Endodermal cell (in vitro differentiated cells): ENCODE measurements at regions not wholly inside any gene's neighbourhood (a gene's known extent, or its start where the extent isn't known, plus 50 kb on each side); places are given as distances from the start of the nearest gene placed in this dataset.

Experiments used
- DNase-seq: peaks from one replicate; pipeline ENCODE4 v3.0.0-alpha.2; 2017
- H3K27ac ChIP-seq: 2 replicates; pipeline ENCODE4 v1.5.1; 2013; ENCODE audit warnings: mild to moderate bottlenecking, low read depth, low read length, moderate library complexity
- H3K27me3 ChIP-seq: 2 replicates; pipeline ENCODE4 v1.6.1; 2013; ENCODE audit warnings: mild to moderate bottlenecking, low read length, moderate library complexity; ENCODE audit not compliant: insufficient read depth, control insufficient read depth, poor library complexity, severe bottlenecking
- H3K36me3 ChIP-seq: 2 replicates; pipeline ENCODE4 v1.7.0; 2013; ENCODE audit warnings: mild to moderate bottlenecking, low read length, moderate library complexity; ENCODE audit not compliant: control insufficient read depth, insufficient read depth
- H3K4me1 ChIP-seq: one replicate; pipeline ENCODE4 v1.7.0; 2013; ENCODE audit warnings: low read length; ENCODE audit not compliant: control insufficient read depth, insufficient read depth
- H3K4me3 ChIP-seq: 2 replicates; pipeline ENCODE4 v1.5.1; 2013; ENCODE audit warnings: mild to moderate bottlenecking, low read length, moderate library complexity
- H3K9ac ChIP-seq: 2 replicates; pipeline ENCODE4 v1.6.1; 2013; ENCODE audit warnings: mild to moderate bottlenecking, low read length, moderate library complexity; ENCODE audit not compliant: poor library complexity, severe bottlenecking; ENCODE audit errors: extremely low read depth
- H3K9me3 ChIP-seq: 2 replicates; pipeline ENCODE4 v1.6.1; 2013; ENCODE audit warnings: mild to moderate bottlenecking, low read length, moderate library complexity; ENCODE audit not compliant: control insufficient read depth
- H3K27ac Mint-ChIP-seq: 2 replicates; pipeline ENCODE4 v1.8.0; 2020; ENCODE audit warnings: mixed read lengths
- H3K27me3 Mint-ChIP-seq: 2 replicates; pipeline ENCODE4 v1.8.0; 2021; ENCODE audit warnings: mild to moderate bottlenecking, mixed read lengths; ENCODE audit not compliant: insufficient read depth
- H3K36me3 Mint-ChIP-seq: 2 replicates; pipeline ENCODE4 v1.8.0; 2020; ENCODE audit warnings: low read depth, mixed read lengths
- H3K4me1 Mint-ChIP-seq: 2 replicates; pipeline ENCODE4 v1.8.0; 2020; ENCODE audit warnings: mixed read lengths
- H3K4me3 Mint-ChIP-seq: 2 replicates; pipeline ENCODE4 v1.8.0; 2020; ENCODE audit warnings: mild to moderate bottlenecking, moderate library complexity, mixed read lengths
- H3K9me3 Mint-ChIP-seq: 2 replicates; pipeline ENCODE4 v1.8.0; 2020; ENCODE audit warnings: mild to moderate bottlenecking, mixed read lengths
- CTCF ChIP-seq: fragments of 200-600 bp; sonication (generic); conservative IDR thresholded peaks from 2 replicates; pipeline ENCODE4 v1.5.0; 2021; ENCODE audit warnings: antibody characterized with exemption, mild to moderate bottlenecking
- WGBS, 2 experiments: methylation state at CpG; one replicate each; pipeline versions ENCODE4 v1.1.5 to v1.1.7; 2013; ENCODE audit warnings: missing lambda C conversion rate in 2 of 2, mixed read lengths in 1 of 2; ENCODE audit not compliant: insufficient coverage in 1 of 2, insufficient read length in 1 of 2; 5-methylcytosine and 5-hydroxymethylcytosine counted together

GRCh38 chr18:42689310-42689709 is 426.2 kb downstream of the RIT2 start:
- no peak for DNase-seq
- H3K4me1 Mint-ChIP-seq = no peaks in the 10 kb centered on the region
- no peak overlapping the region for H3K27ac Mint-ChIP-seq
- H3K9ac ChIP-seq = no peak overlapping the region
- H3K4me3 ChIP-seq = no peak overlapping the region
- TF ChIP-seq CTCF = no peak
- H3K36me3 ChIP-seq = no peaks in the 10 kb centered on the region
- H3K9me3 Mint-ChIP-seq = peaks cover 12% of the 10 kb centered on the region
- peaks cover 7% of the 10 kb centered on the region for H3K9me3 ChIP-seq
- no peaks in the 10 kb centered on the region for H3K4me1 ChIP-seq
- H3K4me3 Mint-ChIP-seq = no peak overlapping the region
- no peaks in the 10 kb centered on the region for H3K27me3 Mint-ChIP-seq
- no peak overlapping the region for H3K27ac ChIP-seq
- H3K36me3 Mint-ChIP-seq = peaks cover 7% of the 10 kb centered on the region
- WGBS, 2 experiments = 94 to 98% methylated on average over 4 of the region's 4 CpGs
- H3K27me3 ChIP-seq = no peaks in the 10 kb centered on the region
